ENCODE measurements at regions not wholly inside any gene's neighbourhood (a gene's known extent, or its start where the extent isn't known, plus 50 kb on each side); places are given as distances from the start of the nearest gene placed in this dataset.

DNA sequence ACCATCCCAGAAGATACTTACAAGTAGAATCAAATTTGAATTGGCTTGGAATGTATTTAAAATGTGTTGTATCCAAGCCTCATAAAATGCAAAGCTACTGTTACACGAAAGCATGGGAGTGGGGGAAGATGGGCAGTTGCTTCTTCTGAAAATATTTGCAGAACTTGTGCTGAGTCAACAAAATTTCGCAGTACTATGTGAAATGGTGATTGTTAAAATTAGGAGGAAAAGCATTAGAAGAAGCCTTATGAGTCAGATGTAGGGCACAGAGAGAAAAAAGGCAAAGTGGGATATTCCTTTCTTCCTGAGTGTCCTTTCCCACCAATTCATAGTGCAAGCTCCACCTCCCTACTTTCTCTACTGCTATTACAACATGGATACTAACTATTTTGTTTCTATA is 332.7 kb downstream of the PRDM5 start:
- intact Hi-C loops (cut with micrococcal nuclease) = no loop called here
- H3K36me3 Mint-ChIP-seq (ENCODE audit: low read depth) = no peaks in the 10 kb centered on the region
- DNase-seq (no peak), ATAC-seq (no peak)
- H3K4me3 Mint-ChIP-seq = no peak overlapping the region
- no peaks in the 10 kb centered on the region for H3K4me1 Mint-ChIP-seq (ENCODE audit: low read depth)
- H3K9me3 Mint-ChIP-seq = no peaks in the 10 kb centered on the region
- H3K27ac Mint-ChIP-seq = no peak overlapping the region
- no peaks in the 10 kb centered on the region for H3K27me3 Mint-ChIP-seq
- POLR2A ChIA-PET = no interaction called here
- TF ChIP-seq, protein P1, sequence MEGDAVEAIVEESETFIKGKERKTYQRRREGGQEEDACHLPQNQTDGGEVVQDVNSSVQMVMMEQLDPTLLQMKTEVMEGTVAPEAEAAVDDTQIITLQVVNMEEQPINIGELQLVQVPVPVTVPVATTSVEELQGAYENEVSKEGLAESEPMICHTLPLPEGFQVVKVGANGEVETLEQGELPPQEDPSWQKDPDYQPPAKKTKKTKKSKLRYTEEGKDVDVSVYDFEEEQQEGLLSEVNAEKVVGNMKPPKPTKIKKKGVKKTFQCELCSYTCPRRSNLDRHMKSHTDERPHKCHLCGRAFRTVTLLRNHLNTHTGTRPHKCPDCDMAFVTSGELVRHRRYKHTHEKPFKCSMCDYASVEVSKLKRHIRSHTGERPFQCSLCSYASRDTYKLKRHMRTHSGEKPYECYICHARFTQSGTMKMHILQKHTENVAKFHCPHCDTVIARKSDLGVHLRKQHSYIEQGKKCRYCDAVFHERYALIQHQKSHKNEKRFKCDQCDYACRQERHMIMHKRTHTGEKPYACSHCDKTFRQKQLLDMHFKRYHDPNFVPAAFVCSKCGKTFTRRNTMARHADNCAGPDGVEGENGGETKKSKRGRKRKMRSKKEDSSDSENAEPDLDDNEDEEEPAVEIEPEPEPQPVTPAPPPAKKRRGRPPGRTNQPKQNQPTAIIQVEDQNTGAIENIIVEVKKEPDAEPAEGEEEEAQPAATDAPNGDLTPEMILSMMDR (IDR thresholded peaks at IDR 0.05) = no peak
- CTCF ChIA-PET = no interaction called here

DNA sequence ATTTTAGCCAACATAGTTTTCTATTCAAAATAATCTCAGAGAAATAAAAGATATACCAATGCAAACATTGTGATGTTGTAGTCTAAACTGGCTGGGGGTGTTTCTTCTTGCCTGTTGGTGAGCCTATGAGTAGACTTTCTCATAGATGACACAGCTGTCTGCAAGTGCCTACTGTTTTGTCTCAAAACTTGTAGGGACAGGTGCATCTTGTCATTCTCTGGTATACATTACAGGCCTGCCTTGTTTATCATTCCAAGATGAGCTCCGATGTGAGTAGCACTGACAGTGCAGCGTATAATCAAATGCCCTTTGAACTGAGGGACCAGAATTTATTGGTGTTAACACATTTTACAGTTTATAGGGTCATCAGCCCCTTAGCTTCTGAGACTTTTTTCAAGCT is 353.8 kb downstream of the PRDM5 start:
- no peak for DNase-seq
- no peak for ATAC-seq
- TF ChIP-seq, protein P1 (IDR thresholded peaks at IDR 0.05) = no peak
- Mint-ChIP-seq H3K9me3 (no peaks in the 10 kb centered on the region), H3K27ac (no peak overlapping the region), H3K4me1 (ENCODE audit: low read depth) (no peaks in the 10 kb centered on the region), H3K27me3 (peaks cover 5% of the 10 kb centered on the region), H3K4me3 (no peak overlapping the region), H3K36me3 (ENCODE audit: low read depth) (no peaks in the 10 kb centered on the region)
- intact Hi-C loops (cut with micrococcal nuclease) = no loop called here
- CTCF ChIA-PET = no interaction called here
- POLR2A ChIA-PET = no interaction called here

DNA sequence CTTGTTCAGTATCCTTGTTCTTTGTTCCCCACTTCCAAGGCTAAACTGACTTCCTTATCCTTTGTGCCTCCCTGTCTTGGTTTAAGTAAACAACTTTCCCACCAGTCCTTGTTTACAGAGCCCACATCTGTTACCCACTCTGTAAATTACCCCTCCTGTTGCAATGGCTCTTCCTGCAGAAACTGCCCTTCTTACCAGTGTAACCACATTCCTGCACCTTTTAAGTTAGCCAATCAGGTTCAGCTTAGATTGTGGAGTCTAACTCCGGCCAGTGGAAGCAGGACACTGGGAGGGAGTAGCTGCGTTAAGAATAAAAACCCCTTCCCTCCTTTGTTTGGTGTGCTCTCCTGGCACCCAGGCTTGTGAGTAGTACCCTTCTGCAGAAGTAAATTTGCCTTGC is 360.9 kb downstream of the PRDM5 start:
- ChIA-PET CTCF (no interaction called here), POLR2A (no interaction called here)
- Mint-ChIP-seq H3K4me3 (no peak overlapping the region), H3K36me3 (ENCODE audit: low read depth) (peaks cover 1% of the 10 kb centered on the region), H3K4me1 (ENCODE audit: low read depth) (no peaks in the 10 kb centered on the region), H3K27ac (no peak overlapping the region), H3K9me3 (peaks cover 16% of the 10 kb centered on the region), H3K27me3 (peaks cover 5% of the 10 kb centered on the region)
- TF ChIP-seq, protein P1 (IDR thresholded peaks at IDR 0.05) = no peak
- DNase-seq (no peak), ATAC-seq (no peak)
- intact Hi-C loops (cut with micrococcal nuclease) = no loop called here

DNA sequence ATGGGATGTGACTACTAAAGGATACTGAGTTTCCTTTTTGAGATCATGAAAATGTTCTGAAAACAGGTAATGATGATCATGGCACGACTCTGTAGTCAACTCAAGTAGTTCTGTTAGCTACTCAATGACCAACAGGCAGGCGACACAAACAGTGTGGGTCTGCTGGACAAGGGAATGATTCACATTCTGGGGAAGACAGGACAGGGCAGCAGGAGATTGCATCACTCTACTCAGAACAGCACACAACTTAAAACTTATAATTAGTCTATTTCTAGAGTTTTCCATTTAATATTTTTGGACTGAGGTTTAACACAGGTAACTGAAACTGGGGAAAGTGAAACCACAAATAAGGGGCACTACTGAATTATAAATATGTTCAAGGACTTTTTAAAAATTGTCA is 365.2 kb downstream of the PRDM5 start:
- Mint-ChIP-seq H3K4me1 (ENCODE audit: low read depth) (no peaks in the 10 kb centered on the region), H3K36me3 (ENCODE audit: low read depth) (peaks cover 1% of the 10 kb centered on the region), H3K9me3 (peaks cover 13% of the 10 kb centered on the region), H3K27me3 (peaks cover 5% of the 10 kb centered on the region), H3K27ac (no peak overlapping the region), H3K4me3 (no peak overlapping the region)
- intact Hi-C loops (cut with micrococcal nuclease) = no loop called here
- no peak for ATAC-seq
- CTCF ChIA-PET = interaction anchor here (1.7 kb wide), 1 partner anchor 420 kb away, joined by 4 read pairs; no protein-coding TSS in a partner anchor
- TF ChIP-seq, protein P1 (IDR thresholded peaks at IDR 0.05) = no peak
- POLR2A ChIA-PET = no interaction called here
- DNase-seq = no peak

DNA sequence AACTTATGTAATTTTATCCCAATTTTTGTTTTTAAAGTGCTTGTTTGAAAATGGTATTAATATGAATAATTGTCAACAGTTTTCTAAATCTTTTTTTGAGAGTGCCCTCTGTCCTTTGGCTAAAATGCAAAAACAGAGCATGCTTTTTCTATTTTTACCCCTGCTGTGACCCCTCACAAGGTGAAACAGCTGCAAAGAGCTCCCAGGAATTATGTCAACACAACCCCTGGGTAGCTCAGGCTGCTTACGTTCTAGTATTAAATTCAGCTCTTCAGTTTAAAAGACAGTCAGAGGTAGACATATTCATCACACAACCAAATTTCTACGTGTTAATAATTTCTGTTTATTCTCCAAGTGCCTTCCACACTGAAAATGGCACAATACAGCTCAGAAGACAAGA is 367.5 kb downstream of the PRDM5 start:
- H3K36me3 Mint-ChIP-seq (ENCODE audit: low read depth) = no peaks in the 10 kb centered on the region
- DNase-seq (no peak), ATAC-seq (no peak)
- CTCF ChIA-PET = no interaction called here
- intact Hi-C loops (cut with micrococcal nuclease) = no loop called here
- H3K4me1 Mint-ChIP-seq (ENCODE audit: low read depth) = no peaks in the 10 kb centered on the region
- H3K27me3 Mint-ChIP-seq = peaks cover 5% of the 10 kb centered on the region
- no peak overlapping the region for H3K4me3 Mint-ChIP-seq
- H3K9me3 Mint-ChIP-seq = no peaks in the 10 kb centered on the region
- POLR2A ChIA-PET = no interaction called here
- no peak overlapping the region for H3K27ac Mint-ChIP-seq
- TF ChIP-seq, protein P1 (IDR thresholded peaks at IDR 0.05) = no peak
